ENCODE measurements at regions not wholly inside any gene's neighbourhood (a gene's known extent, or its start where the extent isn't known, plus 50 kb on each side); places are given as distances from the start of the nearest gene placed in this dataset.
"Not testable (repeated sequence)": the region's sequence is repeated elsewhere in the genome, so short reads cannot be mapped to it uniquely, and the experiment has no call there.

DNA sequence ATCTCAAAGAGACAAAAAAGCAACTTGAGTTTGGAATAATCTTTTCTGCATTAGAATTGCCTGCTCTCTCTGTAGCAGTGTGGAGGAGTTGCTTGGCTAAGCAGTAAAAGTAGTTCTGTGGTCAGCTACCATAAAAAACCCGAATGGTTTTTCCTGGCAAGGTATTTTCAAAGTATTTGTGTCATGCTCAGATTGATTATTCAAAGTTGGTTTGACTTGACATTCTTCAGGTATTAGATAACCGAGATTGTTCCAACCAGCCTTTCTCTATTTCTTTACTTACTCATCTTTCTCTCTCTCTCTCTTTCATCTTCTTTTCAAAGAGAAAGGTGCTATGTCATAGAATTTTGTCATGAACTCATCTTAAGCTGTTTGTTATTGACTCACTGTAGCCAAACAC lies 404.9 kb downstream of the CPS1 start:
- DNase-seq (ENCODE audit: low read depth): no peak

DNA sequence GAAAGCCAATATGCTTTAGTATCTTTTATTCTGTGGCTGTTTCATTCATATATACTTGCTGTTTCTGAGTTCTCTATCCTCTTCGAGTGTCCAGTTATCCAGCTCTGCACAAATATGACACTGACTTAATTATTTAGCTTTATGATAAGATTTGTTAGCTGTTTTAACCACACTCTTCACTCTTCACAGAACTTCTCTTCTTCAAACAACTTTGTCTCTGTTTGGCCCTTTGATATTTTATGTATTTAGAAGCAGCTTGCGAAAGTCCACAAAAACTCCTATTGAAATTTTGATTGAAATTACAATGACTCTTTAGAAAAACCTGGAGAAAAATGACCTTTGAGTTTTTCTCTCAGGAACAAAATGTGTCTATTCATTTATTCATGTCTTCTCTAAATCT lies 407.0 kb downstream of the CPS1 start:
- DNase-seq (ENCODE audit: low read depth): no peak

DNA sequence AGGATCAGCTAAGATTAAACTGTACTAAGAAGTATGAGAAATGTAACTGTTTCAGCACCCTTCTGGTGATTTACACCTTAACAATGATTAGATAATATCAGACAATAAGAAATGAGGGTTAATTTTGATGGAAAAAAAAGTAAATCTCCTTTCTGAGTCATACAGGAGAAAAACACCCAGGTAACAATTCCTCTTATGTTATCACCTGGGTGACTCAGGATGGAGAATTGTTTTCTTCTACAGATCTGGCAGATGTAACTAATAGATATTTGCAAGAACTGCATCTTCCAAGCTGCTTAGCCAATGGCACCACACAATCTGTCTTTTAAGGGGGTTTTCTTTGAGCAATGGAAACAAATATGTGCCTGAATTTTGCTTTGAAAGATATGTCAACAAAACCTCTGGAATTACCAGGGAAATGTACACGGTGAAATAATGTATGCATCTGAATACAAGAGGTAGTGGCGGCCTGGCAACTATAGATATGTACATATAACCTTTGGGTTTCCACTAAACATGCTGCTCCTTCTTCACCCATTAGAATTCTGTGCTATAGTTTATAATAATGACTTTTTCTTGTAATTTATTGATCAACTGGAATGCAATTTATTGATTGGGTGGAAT lies 407.9 kb downstream of the CPS1 start:
- DNase-seq (ENCODE audit: low read depth): no peak

DNA sequence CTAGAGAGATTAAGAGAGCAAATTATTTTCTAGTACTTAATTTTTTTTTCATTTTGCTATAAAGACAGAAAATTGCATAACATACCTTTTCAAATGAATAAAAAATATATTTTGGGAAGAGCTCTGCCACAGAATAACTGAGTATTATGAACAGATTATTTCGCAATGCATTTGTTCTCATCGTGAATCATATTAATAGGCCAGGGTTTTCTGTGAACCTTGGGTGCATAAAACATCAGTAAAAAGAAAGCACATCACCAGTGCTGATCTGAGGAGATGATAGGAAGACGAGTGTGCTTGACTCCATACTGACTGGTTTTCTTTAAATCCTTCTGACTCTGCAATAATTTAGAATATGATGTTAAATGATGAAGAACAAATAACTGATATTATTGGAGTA lies 409.1 kb downstream of the CPS1 start:
- no peak for DNase-seq (ENCODE audit: low read depth)

DNA sequence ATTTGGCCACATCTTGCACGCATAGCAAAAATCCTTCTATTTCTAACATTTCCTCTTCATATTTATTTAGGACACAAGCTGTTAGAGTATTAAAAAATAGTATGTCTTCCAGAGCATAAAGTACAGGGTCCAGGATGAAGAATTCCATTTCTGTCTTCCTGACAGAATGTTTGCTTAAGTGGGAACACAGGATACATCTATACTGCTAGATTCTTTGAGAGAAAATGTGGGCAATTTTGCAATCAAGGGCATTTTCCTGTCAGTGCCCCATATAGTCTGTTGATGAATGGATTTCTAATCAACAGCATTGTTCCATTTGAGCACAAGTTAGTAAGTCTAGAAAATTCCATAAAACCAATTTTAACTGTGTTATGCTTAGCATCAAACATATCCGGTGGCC lies 409.9 kb downstream of the CPS1 start:
- no peak for DNase-seq (ENCODE audit: low read depth)

DNA sequence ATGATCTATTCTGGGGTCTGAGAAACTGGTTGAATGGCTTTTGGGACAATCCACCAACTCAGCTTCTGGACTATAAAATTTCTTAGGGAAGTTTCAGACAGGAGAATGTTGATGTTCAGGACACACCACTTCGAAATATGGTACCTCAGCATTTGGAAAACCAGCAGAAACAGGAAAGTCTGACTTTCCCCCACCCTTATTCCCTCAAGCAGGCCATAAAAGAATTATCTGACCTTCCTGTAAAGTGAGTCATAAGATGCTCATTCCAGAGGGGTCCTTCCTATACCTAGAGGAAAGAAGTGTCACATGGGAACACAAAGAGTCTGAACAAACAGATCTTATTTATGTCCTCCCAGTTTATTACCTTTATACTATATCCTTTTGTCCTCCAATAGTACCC lies 415.0 kb downstream of the CPS1 start:
- DNase-seq (ENCODE audit: low read depth): no peak

DNA sequence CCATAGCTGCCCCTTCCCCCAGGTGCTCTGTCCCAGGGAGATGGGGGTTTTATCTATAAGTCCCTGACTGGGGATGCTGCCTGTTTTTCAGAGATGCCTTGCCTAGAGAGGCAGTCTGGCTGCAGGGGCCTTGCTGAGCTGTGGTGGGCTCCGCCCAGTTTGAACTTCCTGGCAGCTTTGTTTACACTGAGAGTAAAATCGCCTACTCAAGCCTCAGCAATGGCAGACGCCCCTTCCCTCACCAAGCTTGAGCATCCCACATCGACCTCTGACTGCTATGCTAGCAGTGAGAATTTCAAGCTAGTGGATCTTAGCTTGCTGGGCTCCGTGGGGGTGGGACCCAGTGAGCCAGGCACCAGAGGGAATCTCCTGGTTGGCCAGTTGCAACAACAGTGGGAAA lies 430.4 kb downstream of the CPS1 start:
- DNase-seq (ENCODE audit: low read depth): not testable (repeated sequence)

DNA sequence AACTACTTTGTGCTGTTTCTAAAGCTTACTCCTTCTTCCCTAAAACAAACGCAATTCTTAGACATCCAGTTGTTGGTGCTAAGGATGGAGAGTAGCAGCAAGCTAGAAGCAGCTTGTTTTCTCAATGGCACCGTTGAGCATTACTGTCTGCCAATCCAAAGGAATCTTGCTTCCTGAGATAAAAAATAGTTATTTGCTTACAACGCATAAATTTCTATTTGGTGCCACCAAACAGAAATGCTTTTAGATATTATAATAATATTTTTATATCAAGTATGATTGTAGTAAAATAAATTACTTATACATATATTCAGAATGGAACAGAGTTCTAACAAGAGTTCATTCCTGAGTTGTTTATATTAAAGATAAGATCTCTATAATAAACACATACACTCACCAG lies 434.7 kb downstream of the CPS1 start:
- DNase-seq (ENCODE audit: low read depth): no peak

DNA sequence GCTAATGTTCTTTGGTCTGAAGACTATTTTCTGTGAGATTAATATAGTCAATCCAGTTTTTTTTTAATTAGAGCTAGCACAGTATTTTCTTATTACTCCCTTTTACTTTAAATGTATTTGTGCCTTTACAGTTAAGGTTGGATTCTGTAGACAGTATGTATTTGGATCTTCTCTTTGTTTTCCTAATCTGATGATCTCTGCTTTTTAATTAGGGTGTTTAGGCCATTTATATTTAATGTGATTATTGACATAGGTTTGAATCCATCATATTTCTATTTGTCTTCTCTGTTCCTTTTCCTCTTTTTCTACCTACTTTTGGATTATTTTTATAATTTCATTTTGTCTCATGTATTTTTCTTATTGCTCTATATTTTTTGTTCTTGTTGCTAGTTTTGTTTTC lies 437.7 kb downstream of the CPS1 start:
- no peak for DNase-seq (ENCODE audit: low read depth)

DNA sequence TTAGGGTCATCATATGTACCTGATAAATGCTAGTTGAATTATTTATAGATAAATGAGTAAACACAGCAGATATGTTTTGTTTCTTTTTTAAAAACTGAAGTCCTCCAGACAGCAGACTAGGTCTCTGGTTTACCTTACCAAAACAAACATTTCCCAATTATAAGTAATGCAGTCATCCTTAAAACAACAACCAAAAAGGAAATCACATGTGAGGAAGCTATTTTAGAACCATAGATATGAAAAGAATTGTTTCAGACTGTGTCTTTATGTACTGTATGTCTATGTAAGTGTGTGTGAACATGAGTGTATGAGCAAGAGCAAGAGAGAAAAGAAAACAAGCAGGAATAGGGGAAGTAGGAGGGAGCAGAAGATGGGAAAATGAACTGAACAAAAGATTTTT lies 441.0 kb downstream of the CPS1 start:
- DNase-seq (ENCODE audit: low read depth): no peak

DNA sequence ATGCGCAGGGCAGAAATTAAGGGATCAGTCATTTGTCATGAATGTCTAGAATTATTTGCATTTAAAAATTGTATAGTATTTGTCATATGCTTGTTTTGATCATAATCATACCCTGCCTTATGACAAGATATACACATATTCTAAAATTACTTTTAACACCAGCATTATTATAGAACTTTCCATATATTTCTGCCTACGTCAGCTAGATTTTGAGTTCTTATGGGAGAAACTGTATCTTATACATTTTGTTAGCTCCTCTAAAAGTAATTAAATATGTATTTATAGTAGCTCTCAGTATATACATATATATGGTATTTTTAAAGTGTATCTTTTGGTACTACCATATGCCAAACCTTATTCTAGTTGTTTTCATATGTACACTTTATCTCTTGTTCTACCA lies 441.9 kb downstream of the CPS1 start:
- DNase-seq (ENCODE audit: low read depth): no peak

DNA sequence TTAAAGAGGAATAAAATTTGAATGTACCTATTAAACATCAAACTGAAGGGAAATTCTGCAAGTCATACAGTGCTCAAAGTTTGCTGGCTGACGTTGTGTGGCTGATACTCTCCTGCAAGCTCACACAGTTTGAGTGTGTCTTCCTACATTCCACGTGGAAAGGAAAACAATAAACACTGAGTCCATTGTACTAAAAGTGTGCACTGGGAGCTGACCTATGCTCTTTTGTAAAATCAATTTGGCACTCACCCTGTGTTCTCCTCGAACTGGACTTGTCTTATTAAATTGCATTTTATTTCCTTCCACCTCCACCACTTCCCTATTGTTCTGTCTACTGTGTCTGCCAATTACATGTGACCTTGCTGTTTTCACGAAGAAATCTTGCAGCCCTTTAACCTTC lies 458.0 kb downstream of the CPS1 start:
- no peak for DNase-seq (ENCODE audit: low read depth)

DNA sequence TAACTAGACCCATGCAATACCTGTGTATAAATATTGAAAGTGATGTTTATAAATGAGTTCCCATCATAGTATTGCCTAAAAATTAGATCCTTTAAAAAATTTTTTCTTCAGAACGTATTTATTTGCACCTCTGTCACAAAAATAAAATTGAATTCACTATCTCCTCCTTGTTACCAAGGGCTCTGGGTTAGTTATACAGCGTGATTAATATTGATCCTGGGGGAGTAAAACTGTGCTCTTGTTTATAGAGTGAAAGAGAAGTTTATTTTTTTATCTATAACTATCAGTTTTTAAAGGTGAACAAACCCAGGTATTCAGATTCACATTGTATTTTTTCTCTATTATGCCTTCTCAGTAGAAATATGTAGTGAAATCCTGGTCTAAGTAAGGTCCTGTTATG lies 458.5 kb downstream of the CPS1 start:
- DNase-seq (ENCODE audit: low read depth): no peak

DNA sequence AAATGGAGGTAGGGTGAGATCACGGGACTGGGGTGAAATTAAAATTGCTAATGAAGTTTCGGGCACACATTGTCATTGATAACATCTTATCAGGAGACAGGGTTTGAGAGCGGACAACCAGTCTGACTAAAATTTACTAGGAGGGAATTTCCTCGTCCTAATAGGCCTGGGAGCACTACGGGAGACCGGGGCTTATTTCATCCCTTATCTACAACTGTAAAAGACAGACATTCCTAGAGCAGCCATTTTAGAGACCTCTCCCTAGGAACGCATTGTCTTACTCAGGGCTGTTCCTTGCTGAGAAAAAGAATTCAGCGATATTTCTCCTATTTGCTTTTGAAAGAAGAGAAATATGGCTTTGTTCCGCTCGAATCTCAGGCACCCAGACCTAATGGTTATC lies 468.7 kb downstream of the CPS1 start:
- not testable (repeated sequence) for DNase-seq (ENCODE audit: low read depth)

DNA sequence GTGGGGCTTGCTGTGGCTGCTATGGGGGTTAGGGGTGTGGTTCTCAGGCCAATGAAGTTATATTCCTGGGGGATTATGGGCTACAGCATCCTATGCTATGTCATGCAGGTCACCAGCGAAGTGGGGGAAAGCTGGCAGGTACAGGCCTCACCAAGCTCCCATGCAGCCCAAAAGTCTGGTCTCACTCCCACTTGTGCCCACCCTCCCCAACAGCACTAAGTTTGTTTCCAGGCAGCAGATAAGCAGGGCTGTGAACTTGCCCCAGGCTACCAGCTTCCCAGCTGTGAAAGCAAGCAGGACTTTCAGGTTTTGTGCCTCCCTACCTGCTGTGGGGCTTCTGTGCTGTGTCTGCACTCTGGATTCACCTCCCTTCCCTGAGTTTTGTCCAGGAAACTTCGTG lies 469.7 kb downstream of the CPS1 start:
- no peak for DNase-seq (ENCODE audit: low read depth)

DNA sequence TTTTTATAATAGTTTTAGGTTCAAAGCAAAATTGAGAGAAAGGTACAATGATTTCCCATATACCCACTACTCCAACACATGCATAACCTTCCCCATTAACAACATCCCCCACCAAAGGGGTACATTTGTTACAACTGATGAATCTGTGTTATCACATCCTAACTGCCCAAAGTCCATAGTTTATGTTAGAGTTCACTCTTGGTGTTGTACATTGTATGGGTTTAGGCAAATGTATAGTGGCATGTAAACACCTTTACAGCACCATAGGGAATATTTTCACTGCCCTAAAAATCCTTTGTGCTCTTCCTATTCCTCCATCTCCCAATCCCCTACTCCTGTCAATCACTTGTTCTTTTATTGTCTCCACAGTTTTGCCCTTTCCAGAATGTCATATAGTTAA lies 471.6 kb downstream of the CPS1 start:
- no peak for DNase-seq (ENCODE audit: low read depth)

DNA sequence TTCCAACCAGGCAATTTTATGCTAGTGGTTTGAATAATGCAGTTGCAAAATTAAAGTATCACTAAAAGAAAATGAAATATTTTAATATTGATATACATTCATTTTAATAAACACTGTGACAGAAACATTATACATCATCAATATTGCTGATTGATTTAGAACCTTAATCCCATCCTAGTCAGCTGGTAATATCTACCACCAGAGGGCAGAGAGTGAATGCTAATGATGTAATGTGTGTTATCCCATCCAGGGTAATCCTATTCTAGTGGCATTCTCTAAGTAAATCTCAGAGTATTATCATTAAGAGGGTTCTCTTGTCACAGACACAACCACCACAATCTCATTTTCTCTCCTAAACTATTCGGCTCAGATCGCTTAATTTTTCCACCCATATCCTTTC lies 477.4 kb downstream of the CPS1 start:
- no peak for DNase-seq (ENCODE audit: low read depth)

DNA sequence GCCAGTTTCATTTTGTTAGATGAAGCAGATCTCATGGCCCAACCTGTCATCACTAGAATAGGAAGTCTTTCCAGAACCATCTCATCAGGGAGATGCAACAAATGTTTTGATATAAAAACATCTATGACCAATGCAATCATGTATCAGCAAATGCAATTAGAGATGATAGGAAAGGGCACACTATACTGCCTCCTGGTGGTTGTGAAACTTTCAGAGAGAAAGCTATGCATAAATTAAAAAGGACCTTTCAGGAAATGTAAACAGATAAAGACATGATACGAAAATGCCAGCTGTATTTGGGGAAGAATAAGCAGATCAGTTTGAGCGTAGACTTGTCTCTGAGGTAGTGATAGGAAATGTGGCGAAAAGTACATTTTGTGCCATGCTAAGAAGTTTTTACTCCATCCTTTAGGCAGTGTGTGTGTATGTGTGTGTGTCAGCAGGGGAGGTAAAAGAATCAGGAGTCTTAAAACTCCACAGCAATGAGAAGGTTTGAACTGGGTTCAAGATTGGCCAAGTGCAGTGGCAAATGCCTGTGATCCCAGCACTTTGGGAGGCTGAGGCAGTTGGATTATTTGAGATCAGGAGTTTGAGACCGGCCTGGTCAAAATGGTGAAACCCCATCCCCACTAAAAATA lies 479.3 kb downstream of the CPS1 start:
- DNase-seq (ENCODE audit: low read depth): no peak

DNA sequence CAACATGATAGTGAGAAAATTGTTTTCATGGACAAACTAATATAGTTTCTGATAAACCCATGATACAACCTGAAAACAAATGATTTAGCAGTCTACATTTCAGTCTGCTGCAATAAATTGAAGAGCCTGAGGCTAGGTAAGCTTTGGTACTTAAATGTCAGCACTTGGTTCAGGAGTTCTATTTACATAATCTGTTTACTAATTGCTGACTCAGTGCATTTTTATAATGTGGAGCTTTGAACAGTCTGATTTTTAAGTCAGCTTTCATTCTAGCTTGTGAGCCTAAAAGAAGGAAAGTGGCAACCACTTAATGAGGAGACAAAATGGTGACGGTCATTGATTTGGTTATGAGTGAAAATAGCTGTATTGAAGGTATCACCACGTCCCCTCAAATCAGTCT lies 488.6 kb downstream of the CPS1 start:
- no peak for DNase-seq (ENCODE audit: low read depth)

DNA sequence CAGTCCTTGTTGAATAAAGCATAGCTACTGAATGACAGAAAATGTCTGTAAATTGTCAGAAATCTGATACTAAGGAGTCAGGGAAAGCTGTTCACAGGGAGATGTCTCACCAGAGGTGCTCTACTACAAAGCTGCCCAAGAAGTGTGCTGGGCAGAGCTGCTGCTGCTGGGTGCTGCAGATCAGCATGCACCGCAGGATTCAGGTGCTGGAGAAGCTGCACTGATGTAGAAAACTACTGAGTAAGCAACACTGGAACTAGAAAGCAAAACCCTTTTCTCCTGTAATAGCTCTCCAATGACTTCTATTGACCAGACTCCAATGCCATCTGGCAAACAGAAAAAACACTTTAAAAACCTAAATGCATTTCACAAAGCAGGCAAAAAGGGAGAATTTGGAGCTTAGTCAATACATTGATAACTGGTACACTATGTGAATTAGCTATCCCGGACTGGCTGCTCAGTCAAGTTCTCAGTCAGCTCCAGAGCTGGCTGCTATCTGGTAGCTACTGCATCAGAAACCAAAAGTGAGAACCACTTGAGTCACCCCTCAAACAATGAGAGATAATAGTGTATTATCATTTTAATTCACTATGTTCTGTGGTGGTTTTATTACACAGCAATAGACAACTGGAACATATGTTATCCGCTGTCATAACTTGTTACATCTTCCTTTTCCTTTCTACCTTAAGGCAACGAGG lies 493.1 kb downstream of the CPS1 start:
- no peak for DNase-seq (ENCODE audit: low read depth)

DNA sequence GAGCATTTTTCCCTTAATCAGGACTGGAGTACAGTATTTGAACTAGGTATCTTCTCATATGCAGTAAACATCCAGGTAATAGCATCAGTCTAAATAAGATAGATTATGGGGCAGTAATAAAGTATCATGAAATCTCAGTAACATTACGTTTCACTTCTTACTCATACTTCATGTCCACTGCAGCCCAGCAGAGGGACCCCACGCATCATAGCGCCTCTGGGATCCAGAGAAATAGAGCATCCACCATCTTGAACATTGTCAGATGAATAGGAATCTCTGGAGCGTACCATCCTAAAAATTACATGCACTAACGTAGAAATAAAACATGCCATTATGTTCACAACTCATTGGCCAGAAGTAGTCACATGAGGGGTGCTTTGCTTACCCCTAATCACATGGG lies 499.0 kb downstream of the CPS1 start:
- DNase-seq (ENCODE audit: low read depth): no peak

DNA sequence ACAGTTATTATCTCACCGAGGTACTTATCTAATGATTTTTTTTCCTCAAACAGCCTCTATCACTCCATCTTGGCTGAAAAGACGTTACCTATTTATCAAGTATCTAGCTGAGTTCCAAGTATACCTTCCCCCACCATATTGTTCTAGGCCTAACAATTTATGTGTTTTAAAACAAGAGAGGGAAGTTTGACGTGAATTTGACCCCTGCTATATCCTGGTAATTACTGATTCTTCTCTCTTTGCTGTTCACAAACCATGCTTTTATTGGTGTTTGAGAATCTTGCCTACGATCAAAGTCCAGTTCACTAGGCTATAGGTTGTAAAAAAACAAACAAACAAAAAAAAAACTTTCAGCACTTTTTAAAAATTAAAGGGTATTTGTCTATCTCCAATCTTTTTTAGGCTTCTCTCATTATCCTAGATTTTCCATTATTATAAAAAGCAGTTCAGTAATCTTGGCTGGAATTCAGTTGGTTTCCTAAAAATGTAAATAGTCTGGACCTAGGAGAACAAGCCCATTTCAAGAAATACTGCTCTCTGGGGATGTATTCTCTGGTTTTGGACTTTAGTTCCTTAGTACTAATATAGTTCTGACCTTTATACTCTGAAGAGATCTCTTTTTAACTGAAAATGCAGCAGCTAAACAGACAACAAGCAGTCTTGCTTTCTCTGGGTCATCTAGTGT lies 505.4 kb downstream of the CPS1 start:
- no peak for DNase-seq (ENCODE audit: low read depth)

DNA sequence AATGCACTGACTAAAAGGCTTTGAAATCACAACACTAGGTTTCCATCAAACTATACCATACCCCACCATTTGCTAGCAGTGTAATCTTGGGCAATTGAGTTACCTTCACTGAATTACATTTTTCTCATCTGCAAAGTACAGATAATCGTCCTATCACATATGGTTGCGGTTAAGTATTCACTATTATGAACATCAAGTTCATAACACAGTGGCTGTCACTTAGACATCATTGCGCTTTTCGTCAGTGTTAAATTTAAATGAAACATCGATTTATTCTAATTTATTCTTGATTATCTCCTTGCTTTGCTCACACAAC lies 505.9 kb downstream of the CPS1 start:
- no peak for DNase-seq (ENCODE audit: low read depth)

All from EH (cell line).